Stomach (tissue), 8 donors: ENCODE measurements at regions not wholly inside any gene's neighbourhood (a gene's known extent, or its start where the extent isn't known, plus 50 kb on each side); places are given as distances from the start of the nearest gene placed in this dataset.

Experiments
- DNase-seq, 2 donors: peaks; one replicate each; pipeline versions ENCODE4 v3.0.0 to v3.0.0-alpha.2; 2013 to 2019
- H3K27ac ChIP-seq, 5 donors: fragments of 200-600 bp in 4 of 5; sonication (generic) in 4 of 5; one replicate each; pipeline ENCODE4 v1.5.1; 2013 to 2019; ENCODE audit warnings: mild to moderate bottlenecking in 1 of 5, moderate library complexity in 1 of 5
- H3K27me3 ChIP-seq, 3 donors: fragments of 200-600 bp; sonication (generic); one replicate each; pipeline ENCODE4 v1.5.1; 2017 to 2019; ENCODE audit warnings: mixed run types in 1 of 3
- H3K36me3 ChIP-seq, 4 donors: fragments of 200-600 bp; sonication (generic); 1 replicate in 3 of 4; 2 replicates in 1 of 4; pipeline ENCODE4 v1.5.1; 2016 to 2019
- H3K4me1 ChIP-seq, 4 donors: fragments of 200-600 bp; sonication (generic); one replicate each; pipeline ENCODE4 v1.5.1; 2016 to 2019
- H3K4me3 ChIP-seq, 4 donors: fragments of 200-600 bp; sonication (generic) in 3 of 4; one replicate each; pipeline ENCODE4 v1.5.1; 2016 to 2019; ENCODE audit warnings: mild to moderate bottlenecking in 1 of 4
- H3K9me3 ChIP-seq, 4 donors: fragments of 200-600 bp; sonication (generic); one replicate each; pipeline ENCODE4 v1.5.1; 2016 to 2019
- EP300 ChIP-seq: sonication (generic); formaldehyde crosslinking; IDR thresholded peaks from one replicate; pipeline ENCODE4 v1.6.1; 2017; ENCODE audit warnings: antibody characterized with exemption
- POLR2A ChIP-seq, 4 donors: fragments of 450-650 bp; IDR thresholded peaks; one replicate each; pipeline ENCODE4 v1.6.1; 2016; ENCODE audit warnings: antibody characterized with exemption in 4 of 4, control low read depth in 2 of 4, mild to moderate bottlenecking in 1 of 4, moderate library complexity in 1 of 4
- POLR2AphosphoS5 ChIP-seq, 3 donors: sonication (generic); formaldehyde crosslinking; IDR thresholded peaks; one replicate each; pipeline ENCODE4 v1.6.1; 2016; ENCODE audit warnings: antibody characterized with exemption in 3 of 3
- WGBS, 5 donors: extraction: QIAGEN DNeasy Blood & Tissue Kit in 3 of 5; methylation state at CpG; one replicate each; pipeline versions ENCODE4 v1.1.5 to v1.1.7; 2013 to 2018; 5-methylcytosine and 5-hydroxymethylcytosine counted together
- intact Hi-C: fragments of 100-400 bp; cut with DNase I; formaldehyde crosslinking; loops from one replicate; pipeline ENCODE4 v1.15.1; 2023; ENCODE audit warnings: low total_unique reads
- TF ChIP-seq, protein P1 (sequence below), 7 experiments: fragments of 450-650 bp in 4 of 7; fragments of 200-600 bp in 3 of 7; sonication (generic) in 3 of 7; IDR thresholded peaks; one replicate each; pipeline ENCODE4 v1.5.1; 2016 to 2019; ENCODE audit warnings: antibody characterized with exemption in 7 of 7, control low read depth in 2 of 7, mild to moderate bottlenecking in 1 of 7
- donor health status: healthy with polysubstance abuse.
- donor health status: Bipolar disorder and iron deficiency.
- donor health status: healthy.

GRCh38 chr1:59156526-59157199 is 140.2 kb upstream of the FGGY start:
- Histone ChIP-seq H3K27ac (peak overlapping the region in 2 of 5 donors; percentile 10 to 51), H3K36me3 (no peaks in the 10 kb centered on the region), H3K9me3 (peaks cover 0 to 6% (median 2%) of the 10 kb centered on the region in 4 donors), H3K27me3 (no peaks in the 10 kb centered on the region), H3K4me1 (peaks cover 0 to 23% (median 11%) of the 10 kb centered on the region in 4 donors), H3K4me3 (no peak overlapping the region)
- intact Hi-C loops, result no loop called here
- 22 to 32% (median 26%) methylated on average over 7 of the region's 7 CpGs for WGBS, 5 donors
- no peak for TF ChIP-seq POLR2AphosphoS5 (IDR thresholded peaks at IDR 0.05)
- no peak for TF ChIP-seq EP300
- TF ChIP-seq, protein P1, sequence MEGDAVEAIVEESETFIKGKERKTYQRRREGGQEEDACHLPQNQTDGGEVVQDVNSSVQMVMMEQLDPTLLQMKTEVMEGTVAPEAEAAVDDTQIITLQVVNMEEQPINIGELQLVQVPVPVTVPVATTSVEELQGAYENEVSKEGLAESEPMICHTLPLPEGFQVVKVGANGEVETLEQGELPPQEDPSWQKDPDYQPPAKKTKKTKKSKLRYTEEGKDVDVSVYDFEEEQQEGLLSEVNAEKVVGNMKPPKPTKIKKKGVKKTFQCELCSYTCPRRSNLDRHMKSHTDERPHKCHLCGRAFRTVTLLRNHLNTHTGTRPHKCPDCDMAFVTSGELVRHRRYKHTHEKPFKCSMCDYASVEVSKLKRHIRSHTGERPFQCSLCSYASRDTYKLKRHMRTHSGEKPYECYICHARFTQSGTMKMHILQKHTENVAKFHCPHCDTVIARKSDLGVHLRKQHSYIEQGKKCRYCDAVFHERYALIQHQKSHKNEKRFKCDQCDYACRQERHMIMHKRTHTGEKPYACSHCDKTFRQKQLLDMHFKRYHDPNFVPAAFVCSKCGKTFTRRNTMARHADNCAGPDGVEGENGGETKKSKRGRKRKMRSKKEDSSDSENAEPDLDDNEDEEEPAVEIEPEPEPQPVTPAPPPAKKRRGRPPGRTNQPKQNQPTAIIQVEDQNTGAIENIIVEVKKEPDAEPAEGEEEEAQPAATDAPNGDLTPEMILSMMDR (IDR thresholded peaks at IDR 0.05), result no peak
- TF ChIP-seq POLR2A (IDR thresholded peaks at IDR 0.05), result no peak
- peak in 1 of 2 donors; percentile 59 for DNase-seq

DNA sequence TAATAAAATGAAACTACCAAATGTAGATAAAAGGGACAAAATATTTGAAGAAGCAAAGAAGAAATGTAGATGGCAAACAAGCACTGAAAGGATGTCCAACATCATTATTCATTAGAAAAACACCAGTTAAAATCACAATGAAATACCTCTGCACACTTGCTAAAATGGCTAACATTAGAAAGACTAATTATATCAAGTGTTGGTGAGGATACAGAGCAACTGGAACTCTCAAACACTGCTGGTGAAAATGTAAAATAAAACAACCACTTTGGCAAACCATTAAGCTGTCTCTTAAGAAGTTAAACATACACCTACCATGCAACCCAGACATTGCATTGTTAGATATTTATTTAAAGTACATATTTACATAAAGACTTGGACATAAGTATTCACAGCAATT is 138.6 kb upstream of the FGGY start:
- DNase-seq, result no peak
- H3K36me3 ChIP-seq, result no peaks in the 10 kb centered on the region
- H3K27me3 ChIP-seq, result no peaks in the 10 kb centered on the region
- peaks cover 0 to 18% (median 8%) of the 10 kb centered on the region in 4 donors for H3K4me1 ChIP-seq
- intact Hi-C loops, result no loop called here
- TF ChIP-seq EP300 (no peak), POLR2A (IDR thresholded peaks at IDR 0.05) (no peak), POLR2AphosphoS5 (IDR thresholded peaks at IDR 0.05) (no peak)
- TF ChIP-seq, protein P1 (IDR thresholded peaks at IDR 0.05), result no peak
- H3K4me3 ChIP-seq, result no peak overlapping the region
- no peak overlapping the region for H3K27ac ChIP-seq
- peaks cover 0 to 6% (median 2%) of the 10 kb centered on the region in 4 donors for H3K9me3 ChIP-seq

- Histone ChIP-seq H3K27ac (no peak overlapping the region), H3K4me1 (peaks cover 0 to 20% (median 8%) of the 10 kb centered on the region in 4 donors), H3K4me3 (no peak overlapping the region), H3K9me3 (peaks cover 0 to 6% (median 2%) of the 10 kb centered on the region in 4 donors), H3K27me3 (no peaks in the 10 kb centered on the region), H3K36me3 (no peaks in the 10 kb centered on the region)
- no peak for DNase-seq
- TF ChIP-seq POLR2AphosphoS5 (IDR thresholded peaks at IDR 0.05) (no peak), POLR2A (IDR thresholded peaks at IDR 0.05) (no peak), EP300 (no peak)
- TF ChIP-seq, protein P1 (IDR thresholded peaks at IDR 0.05), result no peak
- intact Hi-C loops, result no loop called here
- WGBS, 5 donors, result 41 to 63% (median 60%) methylated on average over 3 of the region's 3 CpGs
Measured at GRCh38 chr1:59159557-59160203, 137.2 kb upstream of the FGGY start.

- Histone ChIP-seq H3K27ac (no peak overlapping the region), H3K9me3 (peaks cover 0 to 6% (median 2%) of the 10 kb centered on the region in 4 donors), H3K4me1 (peaks cover 0 to 16% (median 8%) of the 10 kb centered on the region in 4 donors), H3K27me3 (no peaks in the 10 kb centered on the region), H3K36me3 (no peaks in the 10 kb centered on the region), H3K4me3 (no peak overlapping the region)
- TF ChIP-seq, protein P1 (IDR thresholded peaks at IDR 0.05), result no peak
- no peak for TF ChIP-seq POLR2A (IDR thresholded peaks at IDR 0.05)
- TF ChIP-seq POLR2AphosphoS5 (IDR thresholded peaks at IDR 0.05), result no peak
- TF ChIP-seq EP300, result no peak
- intact Hi-C loops, result no loop called here
- no peak for DNase-seq
Measured at GRCh38 chr1:59161136-59161535, 135.8 kb upstream of the FGGY start.
